Keratinocyte (primary cell): ENCODE measurements at regions not wholly inside any gene's neighbourhood (a gene's known extent, or its start where the extent isn't known, plus 50 kb on each side); places are given as distances from the start of the nearest gene placed in this dataset.

Experiments
- DNase-seq: peaks from one replicate; pipeline ENCODE4 v3.0.0-alpha.2; 2011; ENCODE audit warnings: low read depth, missing footprints, low spot score
- FAIRE-seq: peaks from 2 replicates; lab custom pipeline; 2011; peaks lifted over from hg19 to GRCh38; lab: Jason Lieb, UNC
- H2AFZ ChIP-seq: 2 replicates; pipeline ENCODE4 v1.6.0; 2012; ENCODE audit warnings: low read length, control low read depth, inconsistent platforms; ENCODE audit not compliant: control insufficient read depth
- H3K27ac ChIP-seq: 2 replicates; pipeline ENCODE4 v1.5.1; 2011; ENCODE audit warnings: low read length; ENCODE audit not compliant: control insufficient read depth, insufficient read depth
- H3K27me3 ChIP-seq: 3 replicates; pipeline ENCODE4 v1.6.0; 2011; ENCODE audit warnings: low read length; ENCODE audit not compliant: control insufficient read depth, insufficient read depth; ENCODE audit errors: extremely low read depth
- H3K36me3 ChIP-seq, 2 experiments: 2 replicates in 1 of 2; 3 replicates in 1 of 2; pipeline ENCODE4 v1.5.1; 2011; ENCODE audit warnings: low read length in 2 of 2, mild to moderate bottlenecking in 1 of 2; ENCODE audit not compliant: control insufficient read depth in 2 of 2, insufficient read depth in 2 of 2; ENCODE audit errors: extremely low read depth in 1 of 2
- H3K4me1 ChIP-seq: 3 replicates; pipeline ENCODE4 v1.5.1; 2011; ENCODE audit warnings: low read length; ENCODE audit not compliant: control insufficient read depth, insufficient read depth; ENCODE audit errors: extremely low read depth
- H3K4me2 ChIP-seq: 3 replicates; pipeline ENCODE4 v1.6.0; 2011; ENCODE audit warnings: low read depth, low read length; ENCODE audit not compliant: control insufficient read depth, insufficient read depth; ENCODE audit errors: extremely low read depth
- H3K4me3 ChIP-seq, 3 experiments: fragments of 200-600 bp in 1 of 3; sonication (generic) in 1 of 3; 2 replicates in 2 of 3; 3 replicates in 1 of 3; pipeline ENCODE4 v1.5.1; 2011 to 2016; ENCODE audit warnings: low read length in 3 of 3, mild to moderate bottlenecking in 3 of 3, control low read depth in 2 of 3, inconsistent platforms in 1 of 3, low read depth in 1 of 3, mixed read lengths in 1 of 3, mixed run types in 1 of 3, moderate library complexity in 1 of 3; ENCODE audit not compliant: control insufficient read depth in 2 of 3, insufficient read depth in 2 of 3; ENCODE audit errors: extremely low read depth in 1 of 3
- H3K79me2 ChIP-seq: 2 replicates; pipeline ENCODE4 v1.6.0; 2012; ENCODE audit warnings: low read length; ENCODE audit not compliant: control insufficient read depth, insufficient read depth
- H3K9ac ChIP-seq: 3 replicates; pipeline ENCODE4 v1.6.0; 2011; ENCODE audit warnings: low read length; ENCODE audit not compliant: control insufficient read depth, insufficient read depth; ENCODE audit errors: extremely low read depth
- H3K9me1 ChIP-seq: 3 replicates; pipeline ENCODE4 v1.6.0; 2011; ENCODE audit warnings: low read length; ENCODE audit not compliant: control insufficient read depth, insufficient read depth; ENCODE audit errors: extremely low read depth
- H3K9me3 ChIP-seq: 2 replicates; pipeline ENCODE4 v1.5.1; 2012; ENCODE audit warnings: low read depth, low read length; ENCODE audit not compliant: control insufficient read depth
- H4K20me1 ChIP-seq: 3 replicates; pipeline ENCODE4 v1.6.0; 2011; ENCODE audit warnings: low read length; ENCODE audit not compliant: control insufficient read depth, insufficient read depth; ENCODE audit errors: extremely low read depth
- EZH2 ChIP-seq: IDR thresholded peaks from one replicate; pipeline ENCODE4 v1.6.1; 2012; ENCODE audit warnings: inconsistent platforms, mild to moderate bottlenecking, low read length, moderate library complexity
- dilution Hi-C: fragments of 300-500 bp; cut with MboI; formaldehyde crosslinking; loops from one replicate; pipeline ENCODE4 v1.7.0; 2020; ENCODE audit warnings: low sequenced_read_pairs; ENCODE audit not compliant: extremely low pct_ligation_motif_present
- TF ChIP-seq, protein P1 (sequence below), 3 experiments: IDR thresholded peaks in 1 of 3; conservative IDR thresholded peaks in 1 of 3; optimal IDR thresholded peaks in 1 of 3; 2 replicates in 2 of 3; 3 replicates in 1 of 3; pipeline versions ENCODE3 to v1.5.1; 2011; ENCODE audit warnings: low read length in 3 of 3, mild to moderate bottlenecking in 3 of 3, moderate library complexity in 2 of 3, control low read depth in 1 of 3, inconsistent platforms in 1 of 3; ENCODE audit not compliant: insufficient read depth in 2 of 3; ENCODE audit errors: extremely low read depth in 1 of 3

DNA sequence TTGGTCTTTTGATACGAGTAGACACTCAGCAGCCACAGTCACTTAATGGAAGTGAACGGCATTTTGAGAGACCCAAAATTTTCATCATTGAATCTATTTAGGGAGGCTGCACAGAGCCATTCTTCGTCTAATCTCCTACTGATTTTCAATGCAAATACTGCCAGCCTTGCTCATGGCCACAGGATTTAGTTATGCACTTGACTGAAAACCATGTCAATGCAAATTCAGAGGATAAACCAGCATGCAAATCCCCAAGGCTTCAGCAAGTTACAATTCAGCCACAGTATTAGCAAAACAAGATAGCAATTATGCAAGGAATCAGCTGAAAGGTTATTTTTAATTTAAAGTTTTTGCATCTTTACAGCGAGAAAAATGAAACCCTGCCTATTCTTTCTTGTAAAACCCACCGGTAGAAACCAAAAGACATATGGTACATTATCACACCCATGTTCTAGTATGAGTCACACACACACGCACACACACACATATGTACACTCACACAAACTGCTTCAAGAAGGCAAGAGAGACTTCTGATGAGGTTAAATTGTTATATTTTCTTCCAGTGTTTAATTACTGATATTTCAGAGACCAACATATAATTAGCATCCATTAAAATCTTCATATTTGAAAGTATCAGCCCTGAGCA is 985.3 kb upstream of the FLRT2 start:
- no peak overlapping the region for H2AFZ ChIP-seq
- FAIRE-seq, result no peak

DNA sequence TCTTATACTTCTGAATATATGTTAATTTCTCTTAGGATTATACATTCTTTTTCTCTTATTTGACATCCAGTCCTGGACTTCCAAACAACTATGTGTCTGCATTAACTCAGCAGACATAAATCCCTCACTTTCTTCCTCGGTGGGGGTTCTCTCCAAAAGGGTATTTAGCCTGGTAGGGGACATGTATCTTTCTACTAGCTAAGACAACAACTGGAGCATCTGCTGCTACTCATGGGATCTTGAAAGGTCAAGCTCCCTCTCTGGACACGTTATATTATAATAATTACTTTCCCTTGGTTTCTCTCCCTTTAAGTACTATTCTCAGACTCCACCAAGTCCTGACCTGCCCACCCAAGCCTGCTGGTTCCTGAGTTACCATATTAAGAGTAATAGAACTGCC is 983.7 kb upstream of the FLRT2 start:
- no peak for DNase-seq
- no peaks in the 10 kb centered on the region for H3K36me3 ChIP-seq
- H3K9me3 ChIP-seq, result no peaks in the 10 kb centered on the region
- TF ChIP-seq, protein P1, sequence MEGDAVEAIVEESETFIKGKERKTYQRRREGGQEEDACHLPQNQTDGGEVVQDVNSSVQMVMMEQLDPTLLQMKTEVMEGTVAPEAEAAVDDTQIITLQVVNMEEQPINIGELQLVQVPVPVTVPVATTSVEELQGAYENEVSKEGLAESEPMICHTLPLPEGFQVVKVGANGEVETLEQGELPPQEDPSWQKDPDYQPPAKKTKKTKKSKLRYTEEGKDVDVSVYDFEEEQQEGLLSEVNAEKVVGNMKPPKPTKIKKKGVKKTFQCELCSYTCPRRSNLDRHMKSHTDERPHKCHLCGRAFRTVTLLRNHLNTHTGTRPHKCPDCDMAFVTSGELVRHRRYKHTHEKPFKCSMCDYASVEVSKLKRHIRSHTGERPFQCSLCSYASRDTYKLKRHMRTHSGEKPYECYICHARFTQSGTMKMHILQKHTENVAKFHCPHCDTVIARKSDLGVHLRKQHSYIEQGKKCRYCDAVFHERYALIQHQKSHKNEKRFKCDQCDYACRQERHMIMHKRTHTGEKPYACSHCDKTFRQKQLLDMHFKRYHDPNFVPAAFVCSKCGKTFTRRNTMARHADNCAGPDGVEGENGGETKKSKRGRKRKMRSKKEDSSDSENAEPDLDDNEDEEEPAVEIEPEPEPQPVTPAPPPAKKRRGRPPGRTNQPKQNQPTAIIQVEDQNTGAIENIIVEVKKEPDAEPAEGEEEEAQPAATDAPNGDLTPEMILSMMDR (optimal IDR thresholded peaks at IDR 0.05 in 1 of 3, IDR thresholded peaks at IDR 0.05 in 1 of 3, conservative IDR thresholded peaks at IDR 0.05 in 1 of 3; ENCODE audit: extremely low read depth in 1 of 3, insufficient read depth in 2 of 3, low read length in 3 of 3), result no peak
- TF ChIP-seq EZH2, result no peak
- no peak overlapping the region for H3K4me2 ChIP-seq
- H3K4me1 ChIP-seq, result no peaks in the 10 kb centered on the region
- no peak overlapping the region for H3K9ac ChIP-seq
- FAIRE-seq, result no peak
- no peaks in the 10 kb centered on the region for H4K20me1 ChIP-seq
- H3K27me3 ChIP-seq, result no peaks in the 10 kb centered on the region
- H3K79me2 ChIP-seq, result no peaks in the 10 kb centered on the region
- no peak overlapping the region for H2AFZ ChIP-seq
- H3K4me3 ChIP-seq, result no peak overlapping the region
- H3K27ac ChIP-seq, result no peak overlapping the region
- dilution Hi-C loops, result no loop called here
- H3K9me1 ChIP-seq, result no peaks in the 10 kb centered on the region

More for the DNA sequence above, 985.3 kb upstream of the FLRT2 start:
- H3K4me3 ChIP-seq, result no peak overlapping the region
- no peaks in the 10 kb centered on the region for H4K20me1 ChIP-seq
- no peaks in the 10 kb centered on the region for H3K36me3 ChIP-seq
- DNase-seq, result no peak
- H3K27me3 ChIP-seq, result no peaks in the 10 kb centered on the region
- dilution Hi-C loops, result no loop called here
- no peak overlapping the region for H3K9ac ChIP-seq
- H3K79me2 ChIP-seq, result no peaks in the 10 kb centered on the region
- H3K4me1 ChIP-seq, result no peaks in the 10 kb centered on the region
- H3K27ac ChIP-seq, result no peak overlapping the region
- H3K9me1 ChIP-seq, result no peaks in the 10 kb centered on the region
- no peaks in the 10 kb centered on the region for H3K9me3 ChIP-seq
- H3K4me2 ChIP-seq, result no peak overlapping the region
- no peak for TF ChIP-seq EZH2
- TF ChIP-seq, protein P1 (optimal IDR thresholded peaks at IDR 0.05 in 1 of 3, IDR thresholded peaks at IDR 0.05 in 1 of 3, conservative IDR thresholded peaks at IDR 0.05 in 1 of 3; ENCODE audit: extremely low read depth in 1 of 3, insufficient read depth in 2 of 3, low read length in 3 of 3), result no peak
